Endodermal cell (in vitro differentiated cells): ENCODE measurements at regions not wholly inside any gene's neighbourhood (a gene's known extent, or its start where the extent isn't known, plus 50 kb on each side); places are given as distances from the start of the nearest gene placed in this dataset.

Experiments used
- DNase-seq: peaks from one replicate; pipeline ENCODE4 v3.0.0-alpha.2; 2017
- H3K27ac ChIP-seq: 2 replicates; pipeline ENCODE4 v1.5.1; 2013; ENCODE audit warnings: mild to moderate bottlenecking, low read depth, low read length, moderate library complexity
- H3K27me3 ChIP-seq: 2 replicates; pipeline ENCODE4 v1.6.1; 2013; ENCODE audit warnings: mild to moderate bottlenecking, low read length, moderate library complexity; ENCODE audit not compliant: insufficient read depth, control insufficient read depth, poor library complexity, severe bottlenecking
- H3K36me3 ChIP-seq: 2 replicates; pipeline ENCODE4 v1.7.0; 2013; ENCODE audit warnings: mild to moderate bottlenecking, low read length, moderate library complexity; ENCODE audit not compliant: control insufficient read depth, insufficient read depth
- H3K4me1 ChIP-seq: one replicate; pipeline ENCODE4 v1.7.0; 2013; ENCODE audit warnings: low read length; ENCODE audit not compliant: control insufficient read depth, insufficient read depth
- H3K4me3 ChIP-seq: 2 replicates; pipeline ENCODE4 v1.5.1; 2013; ENCODE audit warnings: mild to moderate bottlenecking, low read length, moderate library complexity
- H3K9ac ChIP-seq: 2 replicates; pipeline ENCODE4 v1.6.1; 2013; ENCODE audit warnings: mild to moderate bottlenecking, low read length, moderate library complexity; ENCODE audit not compliant: poor library complexity, severe bottlenecking; ENCODE audit errors: extremely low read depth
- H3K9me3 ChIP-seq: 2 replicates; pipeline ENCODE4 v1.6.1; 2013; ENCODE audit warnings: mild to moderate bottlenecking, low read length, moderate library complexity; ENCODE audit not compliant: control insufficient read depth
- H3K27ac Mint-ChIP-seq: 2 replicates; pipeline ENCODE4 v1.8.0; 2020; ENCODE audit warnings: mixed read lengths
- H3K27me3 Mint-ChIP-seq: 2 replicates; pipeline ENCODE4 v1.8.0; 2021; ENCODE audit warnings: mild to moderate bottlenecking, mixed read lengths; ENCODE audit not compliant: insufficient read depth
- H3K36me3 Mint-ChIP-seq: 2 replicates; pipeline ENCODE4 v1.8.0; 2020; ENCODE audit warnings: low read depth, mixed read lengths
- H3K4me1 Mint-ChIP-seq: 2 replicates; pipeline ENCODE4 v1.8.0; 2020; ENCODE audit warnings: mixed read lengths
- H3K4me3 Mint-ChIP-seq: 2 replicates; pipeline ENCODE4 v1.8.0; 2020; ENCODE audit warnings: mild to moderate bottlenecking, moderate library complexity, mixed read lengths
- H3K9me3 Mint-ChIP-seq: 2 replicates; pipeline ENCODE4 v1.8.0; 2020; ENCODE audit warnings: mild to moderate bottlenecking, mixed read lengths
- CTCF ChIP-seq: fragments of 200-600 bp; sonication (generic); conservative IDR thresholded peaks from 2 replicates; pipeline ENCODE4 v1.5.0; 2021; ENCODE audit warnings: antibody characterized with exemption, mild to moderate bottlenecking
- WGBS, 2 experiments: methylation state at CpG; one replicate each; pipeline versions ENCODE4 v1.1.5 to v1.1.7; 2013; ENCODE audit warnings: missing lambda C conversion rate in 2 of 2, mixed read lengths in 1 of 2; ENCODE audit not compliant: insufficient coverage in 1 of 2, insufficient read length in 1 of 2; 5-methylcytosine and 5-hydroxymethylcytosine counted together

GRCh38 chr15:98582900-98583554, 65.3 kb upstream of the IGF1R start:
- no peaks in the 10 kb centered on the region for H3K27me3 ChIP-seq
- no peak overlapping the region for H3K4me3 ChIP-seq
- H3K9ac ChIP-seq: no peak overlapping the region
- no peak overlapping the region for H3K27ac ChIP-seq
- DNase-seq: no peak
- Mint-ChIP-seq H3K36me3 (no peaks in the 10 kb centered on the region), H3K27ac (no peak overlapping the region), H3K27me3 (peaks cover 2% of the 10 kb centered on the region), H3K4me1 (peaks cover 6% of the 10 kb centered on the region), H3K4me3 (no peak overlapping the region), H3K9me3 (peaks cover 3% of the 10 kb centered on the region)
- no peak for TF ChIP-seq CTCF
- H3K4me1 ChIP-seq: no peaks in the 10 kb centered on the region
- 40 to 56% methylated on average over 1 to 4 of the region's 6 CpGs for WGBS, 2 experiments
- H3K36me3 ChIP-seq: no peaks in the 10 kb centered on the region
- H3K9me3 ChIP-seq: no peaks in the 10 kb centered on the region

- Mint-ChIP-seq H3K36me3 (no peaks in the 10 kb centered on the region), H3K4me3 (no peak overlapping the region), H3K27ac (no peak overlapping the region), H3K4me1 (peaks cover 6% of the 10 kb centered on the region), H3K27me3 (no peaks in the 10 kb centered on the region), H3K9me3 (no peaks in the 10 kb centered on the region)
- Histone ChIP-seq H3K27me3 (no peaks in the 10 kb centered on the region), H3K9ac (no peak overlapping the region), H3K9me3 (no peaks in the 10 kb centered on the region), H3K36me3 (no peaks in the 10 kb centered on the region), H3K4me3 (no peak overlapping the region), H3K4me1 (no peaks in the 10 kb centered on the region), H3K27ac (no peak overlapping the region)
- TF ChIP-seq CTCF: no peak
- 64% methylated on average over 4 of the region's 5 CpGs; no CpG with 5 or more reads in 1 of the 2 experiments for WGBS, 2 experiments
- no peak for DNase-seq
Measured at GRCh38 chr15:98583771-98584430, 64.4 kb upstream of the IGF1R start.

GRCh38 chr15:98586066-98586465, 62.3 kb upstream of the IGF1R start:
- peaks cover 2% of the 10 kb centered on the region for H3K27me3 Mint-ChIP-seq
- 38 to 85% methylated on average over 1 to 2 of the region's 3 CpGs for WGBS, 2 experiments
- H3K9ac ChIP-seq: no peak overlapping the region
- no peak overlapping the region for H3K27ac ChIP-seq
- H3K4me1 Mint-ChIP-seq: no peaks in the 10 kb centered on the region
- no peaks in the 10 kb centered on the region for H3K9me3 ChIP-seq
- H3K27ac Mint-ChIP-seq: no peak overlapping the region
- no peaks in the 10 kb centered on the region for H3K36me3 Mint-ChIP-seq
- H3K36me3 ChIP-seq: no peaks in the 10 kb centered on the region
- no peak for TF ChIP-seq CTCF
- no peaks in the 10 kb centered on the region for H3K27me3 ChIP-seq
- H3K4me1 ChIP-seq: no peaks in the 10 kb centered on the region
- DNase-seq: no peak
- no peaks in the 10 kb centered on the region for H3K9me3 Mint-ChIP-seq
- no peak overlapping the region for H3K4me3 Mint-ChIP-seq
- H3K4me3 ChIP-seq: no peak overlapping the region
